ENCODE measurements at regions not wholly inside any gene's neighbourhood (a gene's known extent, or its start where the extent isn't known, plus 50 kb on each side); places are given as distances from the start of the nearest gene placed in this dataset.
"Not testable (repeated sequence)": the region's sequence is repeated elsewhere in the genome, so short reads cannot be mapped to it uniquely, and the experiment has no call there.

DNA sequence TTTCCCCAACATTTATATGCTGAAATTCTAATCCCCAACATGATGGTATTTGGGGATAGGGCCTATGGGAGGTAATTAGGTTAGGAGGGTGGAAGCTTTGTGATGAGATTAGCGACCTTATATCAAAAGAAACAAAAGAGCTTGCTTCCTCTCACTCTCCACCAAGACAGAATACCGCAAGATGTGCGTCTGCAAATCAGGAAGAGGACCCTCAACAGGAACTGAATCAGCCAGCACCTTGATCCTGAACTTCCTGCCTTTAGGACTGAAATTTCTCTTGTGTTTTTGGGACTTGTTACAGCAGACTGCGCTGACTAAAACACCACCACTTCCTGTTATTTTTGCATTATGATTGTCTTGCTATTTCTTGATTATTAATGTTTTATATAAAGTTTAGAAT, 1889.4 kb downstream of the C4orf33 start:
- H3K27me3 ChIP-seq (ENCODE audit: insufficient read depth, insufficient read length) = no peaks in the 10 kb centered on the region
- H3K9ac ChIP-seq (ENCODE audit: insufficient read length, low read depth) = no peak overlapping the region
- DNase-seq (ENCODE audit: low read depth, low spot score) = no peak
- H3K4me1 ChIP-seq (ENCODE audit: insufficient read depth, insufficient read length) = no peaks in the 10 kb centered on the region
- no peaks in the 10 kb centered on the region for H3K9me3 ChIP-seq (ENCODE audit: insufficient read depth, low read length)
- no peak overlapping the region for H3K4me3 ChIP-seq (ENCODE audit: insufficient read length, low read depth)
- no peaks in the 10 kb centered on the region for H3K36me3 ChIP-seq (ENCODE audit: insufficient read depth, insufficient read length, low read length)
- TF ChIP-seq YY1 (IDR thresholded peaks at IDR 0.05; ENCODE audit: insufficient read depth, insufficient read length) = no peak
- no peak for TF ChIP-seq SUZ12 (IDR thresholded peaks at IDR 0.05; ENCODE audit: extremely low read depth, insufficient read depth, insufficient read length)
- TF ChIP-seq ZNF274 (IDR thresholded peaks at IDR 0.05; ENCODE audit: low read depth, low read length) = no peak

DNA sequence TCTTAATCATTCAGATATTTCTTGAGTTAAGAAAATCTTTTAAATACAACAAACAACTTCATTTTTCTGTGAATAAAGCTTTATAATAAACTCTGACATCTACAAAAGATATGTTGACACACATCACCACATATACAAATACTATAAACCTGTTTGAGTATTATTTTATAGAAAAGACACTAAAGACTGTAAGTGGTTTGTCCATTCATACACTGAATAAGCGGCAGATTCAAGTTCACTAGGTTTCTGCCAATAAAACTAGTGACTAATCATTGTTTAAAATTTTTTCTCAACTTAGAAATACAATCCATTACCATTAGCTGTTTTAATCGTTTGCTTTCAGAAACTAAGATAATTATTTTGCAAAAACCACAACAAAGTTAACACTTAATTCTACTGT, 1900.0 kb downstream of the C4orf33 start:
- no peak overlapping the region for H3K9ac ChIP-seq (ENCODE audit: insufficient read length, low read depth)
- no peak for TF ChIP-seq ZNF274 (IDR thresholded peaks at IDR 0.05; ENCODE audit: low read depth, low read length)
- TF ChIP-seq SUZ12 (IDR thresholded peaks at IDR 0.05; ENCODE audit: extremely low read depth, insufficient read depth, insufficient read length) = no peak
- TF ChIP-seq YY1 (IDR thresholded peaks at IDR 0.05; ENCODE audit: insufficient read depth, insufficient read length) = no peak
- H3K4me1 ChIP-seq (ENCODE audit: insufficient read depth, insufficient read length) = no peaks in the 10 kb centered on the region
- H3K36me3 ChIP-seq (ENCODE audit: insufficient read depth, insufficient read length, low read length) = no peaks in the 10 kb centered on the region
- H3K4me3 ChIP-seq (ENCODE audit: insufficient read length, low read depth) = no peak overlapping the region
- DNase-seq (ENCODE audit: low read depth, low spot score) = no peak
- H3K27me3 ChIP-seq (ENCODE audit: insufficient read depth, insufficient read length) = no peaks in the 10 kb centered on the region
- peaks cover 9% of the 10 kb centered on the region; the same call in 1 of the 2 replicates for H3K9me3 ChIP-seq (ENCODE audit: insufficient read depth, low read length)

DNA sequence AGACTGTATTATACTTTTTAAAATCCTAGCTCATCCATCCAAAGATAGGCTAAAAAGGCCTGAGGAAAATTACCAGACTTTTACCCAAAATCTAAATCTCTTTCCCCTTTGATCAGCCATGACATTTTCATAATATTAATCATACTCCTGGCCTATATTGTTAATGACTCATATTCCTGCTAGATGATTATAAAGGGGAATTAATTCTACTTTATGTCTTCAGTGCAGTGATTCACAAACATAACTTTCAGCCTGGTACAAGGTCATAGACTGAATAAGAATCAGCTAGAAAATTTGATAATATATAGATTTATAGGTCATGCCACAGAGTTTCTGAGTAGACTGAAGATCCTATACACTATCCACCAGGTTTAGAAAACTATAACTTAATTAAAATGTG, 1905.4 kb downstream of the C4orf33 start:
- TF ChIP-seq YY1 (IDR thresholded peaks at IDR 0.05; ENCODE audit: insufficient read depth, insufficient read length) (no peak), ZNF274 (IDR thresholded peaks at IDR 0.05; ENCODE audit: low read depth, low read length) (no peak), SUZ12 (IDR thresholded peaks at IDR 0.05; ENCODE audit: extremely low read depth, insufficient read depth, insufficient read length) (no peak)
- no peaks in the 10 kb centered on the region for H3K27me3 ChIP-seq (ENCODE audit: insufficient read depth, insufficient read length)
- H3K36me3 ChIP-seq (ENCODE audit: insufficient read depth, insufficient read length, low read length) = no peaks in the 10 kb centered on the region
- H3K9me3 ChIP-seq (ENCODE audit: insufficient read depth, low read length) = peaks cover 8% of the 10 kb centered on the region; the same call in 1 of the 2 replicates
- no peaks in the 10 kb centered on the region for H3K4me1 ChIP-seq (ENCODE audit: insufficient read depth, insufficient read length)
- DNase-seq (ENCODE audit: low read depth, low spot score) = no peak
- no peak overlapping the region for H3K9ac ChIP-seq (ENCODE audit: insufficient read length, low read depth)
- no peak overlapping the region for H3K4me3 ChIP-seq (ENCODE audit: insufficient read length, low read depth)

DNA sequence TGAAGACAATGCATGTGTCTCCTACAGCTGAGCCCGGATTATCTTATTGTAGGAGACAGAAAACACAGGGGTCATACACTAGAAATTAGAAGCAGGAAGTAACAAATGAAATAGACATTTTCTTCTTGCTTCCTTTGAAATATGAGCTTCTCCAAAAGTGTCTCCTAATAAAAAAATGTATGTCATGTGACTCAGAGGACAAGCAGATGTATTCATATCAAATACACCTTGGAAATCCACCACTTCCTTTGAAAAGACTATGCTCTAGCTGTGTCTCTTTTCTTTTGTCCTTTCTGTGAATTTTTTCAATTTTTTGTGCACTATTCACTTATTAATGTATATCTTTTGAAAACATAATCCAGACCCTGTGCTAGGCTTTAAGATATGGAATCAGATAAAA, 1906.2 kb downstream of the C4orf33 start:
- TF ChIP-seq SUZ12 (IDR thresholded peaks at IDR 0.05; ENCODE audit: extremely low read depth, insufficient read depth, insufficient read length) (no peak), ZNF274 (IDR thresholded peaks at IDR 0.05; ENCODE audit: low read depth, low read length) (no peak), YY1 (IDR thresholded peaks at IDR 0.05; ENCODE audit: insufficient read depth, insufficient read length) (no peak)
- no peaks in the 10 kb centered on the region for H3K4me1 ChIP-seq (ENCODE audit: insufficient read depth, insufficient read length)
- H3K9ac ChIP-seq (ENCODE audit: insufficient read length, low read depth) = no peak overlapping the region
- H3K36me3 ChIP-seq (ENCODE audit: insufficient read depth, insufficient read length, low read length) = no peaks in the 10 kb centered on the region
- H3K4me3 ChIP-seq (ENCODE audit: insufficient read length, low read depth) = no peak overlapping the region
- no peak for DNase-seq (ENCODE audit: low read depth, low spot score)
- no peaks in the 10 kb centered on the region for H3K27me3 ChIP-seq (ENCODE audit: insufficient read depth, insufficient read length)
- 0 out of 2 replicates have a peak, but pooled peaks cover under 1% of the 10 kb centered on the region for H3K9me3 ChIP-seq (ENCODE audit: insufficient read depth, low read length)

DNA sequence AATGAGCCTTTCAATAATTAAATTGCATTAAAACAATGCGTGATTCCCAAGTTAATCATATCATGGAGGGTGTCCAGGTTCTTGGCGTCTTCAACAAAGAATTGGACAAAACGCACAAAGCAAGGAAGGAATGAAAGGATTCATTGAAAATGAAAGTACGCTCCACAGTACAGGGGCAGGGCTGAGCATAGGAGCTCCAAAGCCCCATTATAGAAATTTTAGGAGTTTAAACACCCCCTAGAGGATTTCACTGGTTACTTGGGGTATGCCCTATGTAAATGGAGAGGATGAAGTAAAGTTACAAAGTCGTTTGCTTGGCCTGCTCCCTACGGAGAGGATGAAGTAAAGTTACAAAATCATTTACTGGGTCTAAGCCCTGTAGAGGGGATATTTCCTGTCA, 1910.4 kb downstream of the C4orf33 start:
- TF ChIP-seq SUZ12 (IDR thresholded peaks at IDR 0.05; ENCODE audit: extremely low read depth, insufficient read depth, insufficient read length) (no peak), YY1 (IDR thresholded peaks at IDR 0.05; ENCODE audit: insufficient read depth, insufficient read length) (no peak), ZNF274 (IDR thresholded peaks at IDR 0.05; ENCODE audit: low read depth, low read length) (no peak)
- no peak overlapping the region for H3K9ac ChIP-seq (ENCODE audit: insufficient read length, low read depth)
- no peaks in the 10 kb centered on the region for H3K36me3 ChIP-seq (ENCODE audit: insufficient read depth, insufficient read length, low read length)
- H3K4me3 ChIP-seq (ENCODE audit: insufficient read length, low read depth) = no peak overlapping the region
- no peaks in the 10 kb centered on the region for H3K27me3 ChIP-seq (ENCODE audit: insufficient read depth, insufficient read length)
- no peak for DNase-seq (ENCODE audit: low read depth, low spot score)
- H3K4me1 ChIP-seq (ENCODE audit: insufficient read depth, insufficient read length) = no peaks in the 10 kb centered on the region
- H3K9me3 ChIP-seq (ENCODE audit: insufficient read depth, low read length) = no peaks in the 10 kb centered on the region; the same call in 1 of the 2 replicates

DNA sequence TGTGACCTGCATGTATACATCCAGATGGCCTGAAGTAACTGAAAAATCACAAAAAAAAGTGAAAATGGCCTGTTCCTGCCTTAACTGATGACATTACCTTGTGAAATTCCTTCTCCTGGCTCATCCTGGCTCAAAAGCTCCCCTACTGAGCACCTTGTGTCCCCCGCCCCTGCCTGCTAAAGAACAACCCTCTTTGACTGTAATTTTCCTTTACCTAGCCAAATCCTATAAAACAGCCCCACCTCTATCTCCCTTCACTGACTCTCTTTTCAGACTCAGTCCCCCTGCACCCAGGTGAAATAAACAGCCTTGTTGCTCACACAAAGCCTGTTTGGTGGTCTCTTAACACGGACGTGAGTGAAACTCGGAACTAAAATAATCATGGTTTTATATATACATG, 1916.0 kb downstream of the C4orf33 start:
- H3K9me3 ChIP-seq (ENCODE audit: insufficient read depth, low read length); H3K9ac ChIP-seq (ENCODE audit: insufficient read length, low read depth); H3K36me3 ChIP-seq (ENCODE audit: insufficient read depth, insufficient read length, low read length); H3K4me1 ChIP-seq (ENCODE audit: insufficient read depth, insufficient read length); DNase-seq (ENCODE audit: low read depth, low spot score); H3K27me3 ChIP-seq (ENCODE audit: insufficient read depth, insufficient read length); H3K4me3 ChIP-seq (ENCODE audit: insufficient read length, low read depth): not testable (repeated sequence)

DNA sequence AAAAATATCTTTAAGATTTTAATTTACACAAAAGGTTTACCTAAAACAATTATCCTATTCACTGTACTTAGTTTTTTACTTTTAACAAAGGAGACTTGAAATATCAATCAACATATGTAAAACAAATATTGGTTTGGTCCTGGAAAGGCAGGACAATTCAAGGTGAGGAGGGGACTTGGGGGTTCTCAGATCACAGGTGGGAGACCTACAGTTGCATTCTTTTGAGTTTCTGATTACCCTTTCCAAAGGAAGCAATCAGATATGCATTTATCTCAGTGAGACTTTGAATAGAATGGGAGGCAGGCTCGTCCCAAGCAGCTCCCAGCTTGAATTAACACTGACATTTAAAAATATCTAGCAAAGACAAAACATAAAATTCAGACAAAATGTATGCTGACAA, 1917.3 kb downstream of the C4orf33 start:
- no peaks in the 10 kb centered on the region for H3K4me1 ChIP-seq (ENCODE audit: insufficient read depth, insufficient read length)
- H3K9ac ChIP-seq (ENCODE audit: insufficient read length, low read depth) = no peak overlapping the region
- no peak for DNase-seq (ENCODE audit: low read depth, low spot score)
- H3K36me3 ChIP-seq (ENCODE audit: insufficient read depth, insufficient read length, low read length) = no peaks in the 10 kb centered on the region
- TF ChIP-seq SUZ12 (IDR thresholded peaks at IDR 0.05; ENCODE audit: extremely low read depth, insufficient read depth, insufficient read length) (no peak), YY1 (IDR thresholded peaks at IDR 0.05; ENCODE audit: insufficient read depth, insufficient read length) (no peak), ZNF274 (IDR thresholded peaks at IDR 0.05; ENCODE audit: low read depth, low read length) (no peak)
- no peaks in the 10 kb centered on the region for H3K27me3 ChIP-seq (ENCODE audit: insufficient read depth, insufficient read length)
- H3K4me3 ChIP-seq (ENCODE audit: insufficient read length, low read depth) = no peak overlapping the region
- no peaks in the 10 kb centered on the region; the same call in 1 of the 2 replicates for H3K9me3 ChIP-seq (ENCODE audit: insufficient read depth, low read length)

DNA sequence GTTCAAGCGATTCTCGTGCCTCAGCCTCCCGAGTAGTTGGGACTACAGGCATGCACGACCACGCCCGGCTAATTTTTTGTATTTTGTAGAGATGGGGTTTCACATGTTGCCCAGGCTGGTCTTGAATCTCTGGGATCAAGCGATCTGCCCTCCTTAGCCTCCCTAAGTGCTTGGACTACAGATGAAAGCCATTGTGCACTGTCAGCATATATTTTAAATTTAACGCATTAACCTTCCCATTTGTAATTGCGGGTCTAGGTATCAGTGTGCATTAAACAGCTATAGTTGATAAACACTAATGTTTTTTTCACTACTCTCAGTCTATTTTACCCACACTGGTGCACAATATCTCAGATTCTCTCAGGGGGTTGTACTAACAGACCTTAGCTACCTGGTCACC, 1930.8 kb downstream of the C4orf33 start:
- Histone ChIP-seq H3K9ac (ENCODE audit: insufficient read length, low read depth) (no peak overlapping the region), H3K36me3 (ENCODE audit: insufficient read depth, insufficient read length, low read length) (no peaks in the 10 kb centered on the region), H3K4me1 (ENCODE audit: insufficient read depth, insufficient read length) (no peaks in the 10 kb centered on the region), H3K4me3 (ENCODE audit: insufficient read length, low read depth) (no peak overlapping the region), H3K9me3 (ENCODE audit: insufficient read depth, low read length) (no peaks in the 10 kb centered on the region), H3K27me3 (ENCODE audit: insufficient read depth, insufficient read length) (no peaks in the 10 kb centered on the region)
- DNase-seq (ENCODE audit: low read depth, low spot score) = no peak
- TF ChIP-seq SUZ12 (IDR thresholded peaks at IDR 0.05; ENCODE audit: extremely low read depth, insufficient read depth, insufficient read length) = no peak
- TF ChIP-seq ZNF274 (IDR thresholded peaks at IDR 0.05; ENCODE audit: low read depth, low read length) = no peak
- TF ChIP-seq YY1 (IDR thresholded peaks at IDR 0.05; ENCODE audit: insufficient read depth, insufficient read length) = no peak
